Smooth muscle cell (in vitro differentiated cells): ENCODE measurements at regions not wholly inside any gene's neighbourhood (a gene's known extent, or its start where the extent isn't known, plus 50 kb on each side); places are given as distances from the start of the nearest gene placed in this dataset.

ENCODE experiments used
- DNase-seq: peaks from one replicate; lab custom pipeline; 2025; ENCODE audit not compliant: unreplicated experiment; lab: John Stamatoyannopoulos, UW
- H2AFZ ChIP-seq: fragments of 200-600 bp; sonication (generic); 2 replicates; pipeline ENCODE4 v1.6.0; 2016; ENCODE audit warnings: antibody characterized with exemption, low read depth, mild to moderate bottlenecking
- H3F3A ChIP-seq: fragments of 200-600 bp; sonication (generic); 2 replicates; pipeline ENCODE4 v1.6.0; 2017; ENCODE audit warnings: antibody characterized with exemption, low read depth
- H3K27ac ChIP-seq: fragments of 200-600 bp; sonication (generic); 2 replicates; pipeline ENCODE4 v1.5.1; 2016; ENCODE audit warnings: low read depth, mild to moderate bottlenecking
- H3K27me3 ChIP-seq: fragments of 200-600 bp; sonication (generic); 2 replicates; pipeline ENCODE4 v1.6.1; 2016; ENCODE audit warnings: low read depth, mild to moderate bottlenecking
- H3K36me3 ChIP-seq: fragments of 200-600 bp; sonication (generic); 2 replicates; pipeline ENCODE4 v1.5.1; 2016; ENCODE audit warnings: low read depth
- H3K4me1 ChIP-seq: fragments of 200-600 bp; sonication (generic); 2 replicates; pipeline ENCODE4 v1.5.1; 2016; ENCODE audit warnings: low read depth
- H3K4me2 ChIP-seq: fragments of 200-600 bp; sonication (generic); 2 replicates; pipeline ENCODE4 v1.6.0; 2016; ENCODE audit warnings: mild to moderate bottlenecking
- H3K4me3 ChIP-seq: fragments of 200-600 bp; sonication (generic); 2 replicates; pipeline ENCODE4 v1.5.1; 2016; ENCODE audit warnings: mild to moderate bottlenecking
- H3K79me2 ChIP-seq: fragments of 200-600 bp; sonication (generic); 2 replicates; pipeline ENCODE4 v1.6.0; 2016; ENCODE audit warnings: low read depth, mild to moderate bottlenecking
- H3K9ac ChIP-seq: fragments of 200-600 bp; sonication (generic); 2 replicates; pipeline ENCODE4 v1.6.0; 2016; ENCODE audit warnings: low read depth
- H3K9me3 ChIP-seq: fragments of 200-600 bp; sonication (generic); replicated peaks from 2 replicates; pipeline ENCODE4 v1.5.1; 2016; ENCODE audit warnings: low read depth
- H4K20me1 ChIP-seq: fragments of 200-600 bp; sonication (generic); 2 replicates; pipeline ENCODE4 v1.6.0; 2016; ENCODE audit warnings: low read depth
- WGBS: methylation state at CpG from one replicate; pipeline ENCODE4 v1.1.7; 2016; ENCODE audit warnings: low lambda C conversion rate; 5-methylcytosine and 5-hydroxymethylcytosine counted together
- TF ChIP-seq, protein P1 (sequence below): fragments of 200-600 bp; sonication (generic); IDR thresholded peaks from 2 replicates; pipeline ENCODE4 v1.5.1; 2017; ENCODE audit warnings: borderline replicate concordance, mild to moderate bottlenecking, antibody characterized with exemption; ENCODE audit not compliant: insufficient read depth, poor library complexity, severe bottlenecking

DNA sequence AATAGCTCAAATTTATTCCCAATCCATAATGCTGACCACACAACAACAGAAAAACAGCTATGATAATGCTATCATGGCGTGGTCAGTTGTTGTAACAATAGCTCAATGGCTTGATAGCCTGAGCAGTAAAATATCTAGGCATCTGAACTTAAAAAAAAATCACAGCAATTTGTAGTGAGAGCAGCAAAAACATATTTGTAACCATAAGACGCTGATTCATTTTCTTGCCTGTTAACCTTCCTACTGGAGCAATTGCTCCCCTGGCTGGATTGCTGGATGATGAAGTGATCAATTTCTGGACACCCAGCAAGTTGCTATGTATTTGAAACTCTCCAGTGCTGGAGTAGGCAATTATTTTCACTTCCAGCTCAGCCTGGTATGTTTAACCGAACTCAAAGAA, 115.1 kb downstream of the PCSK1 start:
- H3K79me2 ChIP-seq, result no peaks in the 10 kb centered on the region
- H3K4me3 ChIP-seq, result no peak overlapping the region
- H3K36me3 ChIP-seq, result no peaks in the 10 kb centered on the region
- no peaks in the 10 kb centered on the region for H3F3A ChIP-seq
- H3K4me2 ChIP-seq, result no peak overlapping the region
- DNase-seq, result no peak
- H3K27me3 ChIP-seq, result no peaks in the 10 kb centered on the region
- no peaks in the 10 kb centered on the region for H4K20me1 ChIP-seq
- H3K9ac ChIP-seq, result no peak overlapping the region
- H3K4me1 ChIP-seq, result no peaks in the 10 kb centered on the region
- H3K27ac ChIP-seq, result no peak overlapping the region
- no peaks in the 10 kb centered on the region for H3K9me3 ChIP-seq
- TF ChIP-seq, protein P1, sequence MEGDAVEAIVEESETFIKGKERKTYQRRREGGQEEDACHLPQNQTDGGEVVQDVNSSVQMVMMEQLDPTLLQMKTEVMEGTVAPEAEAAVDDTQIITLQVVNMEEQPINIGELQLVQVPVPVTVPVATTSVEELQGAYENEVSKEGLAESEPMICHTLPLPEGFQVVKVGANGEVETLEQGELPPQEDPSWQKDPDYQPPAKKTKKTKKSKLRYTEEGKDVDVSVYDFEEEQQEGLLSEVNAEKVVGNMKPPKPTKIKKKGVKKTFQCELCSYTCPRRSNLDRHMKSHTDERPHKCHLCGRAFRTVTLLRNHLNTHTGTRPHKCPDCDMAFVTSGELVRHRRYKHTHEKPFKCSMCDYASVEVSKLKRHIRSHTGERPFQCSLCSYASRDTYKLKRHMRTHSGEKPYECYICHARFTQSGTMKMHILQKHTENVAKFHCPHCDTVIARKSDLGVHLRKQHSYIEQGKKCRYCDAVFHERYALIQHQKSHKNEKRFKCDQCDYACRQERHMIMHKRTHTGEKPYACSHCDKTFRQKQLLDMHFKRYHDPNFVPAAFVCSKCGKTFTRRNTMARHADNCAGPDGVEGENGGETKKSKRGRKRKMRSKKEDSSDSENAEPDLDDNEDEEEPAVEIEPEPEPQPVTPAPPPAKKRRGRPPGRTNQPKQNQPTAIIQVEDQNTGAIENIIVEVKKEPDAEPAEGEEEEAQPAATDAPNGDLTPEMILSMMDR, result no peak
- 89% methylated on average over 3 of the region's 3 CpGs for WGBS
- no peak overlapping the region for H2AFZ ChIP-seq

DNA sequence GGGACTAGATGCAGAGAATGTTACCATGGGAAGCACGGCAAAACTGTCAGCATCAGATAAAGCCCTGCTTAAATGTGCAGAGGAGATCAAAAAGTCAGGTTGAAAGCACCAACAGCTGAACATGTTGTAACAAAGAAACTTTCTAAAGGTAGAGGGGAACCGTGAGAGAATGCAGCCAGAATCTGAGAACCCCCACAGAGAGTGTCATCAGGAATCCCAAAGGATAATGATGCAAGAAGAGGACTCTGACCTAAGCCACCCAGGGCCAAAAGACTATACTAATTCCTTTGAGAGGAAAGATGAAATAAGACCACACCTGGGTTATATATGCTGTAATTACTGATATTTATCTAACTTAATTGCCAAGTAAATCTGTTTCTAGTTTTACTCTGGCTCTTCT, 116.6 kb downstream of the PCSK1 start:
- Histone ChIP-seq H3K4me2 (no peak overlapping the region), H3K79me2 (no peaks in the 10 kb centered on the region)

DNA sequence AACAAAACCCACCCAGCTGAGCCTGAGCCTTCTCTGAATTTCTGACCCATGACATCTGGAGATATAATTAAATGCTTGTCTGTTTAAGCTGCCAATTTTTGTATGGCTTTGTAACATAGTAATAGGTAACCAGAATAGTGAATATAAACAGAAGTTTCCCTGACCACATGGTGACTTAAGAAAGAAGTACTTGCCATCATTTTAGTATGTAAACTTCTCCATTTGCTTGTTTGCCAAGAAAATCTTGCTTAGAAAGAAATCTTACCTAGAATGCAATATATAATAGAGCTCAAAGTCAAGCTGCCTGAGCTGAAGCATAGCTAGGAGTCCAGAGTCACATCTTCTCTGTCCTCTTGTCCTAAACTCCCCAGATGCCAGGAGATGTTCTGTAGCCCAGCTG, 117.0 kb downstream of the PCSK1 start:
- no peak overlapping the region for H3K27ac ChIP-seq
- no peaks in the 10 kb centered on the region for H3K36me3 ChIP-seq
- H4K20me1 ChIP-seq, result no peaks in the 10 kb centered on the region
- no peaks in the 10 kb centered on the region for H3F3A ChIP-seq
- H3K9me3 ChIP-seq, result no peaks in the 10 kb centered on the region
- H3K4me3 ChIP-seq, result no peak overlapping the region
- DNase-seq, result no peak
- H3K4me2 ChIP-seq, result no peak overlapping the region
- H2AFZ ChIP-seq, result no peak overlapping the region
- H3K4me1 ChIP-seq, result no peaks in the 10 kb centered on the region
- no peak overlapping the region for H3K9ac ChIP-seq
- no peaks in the 10 kb centered on the region for H3K27me3 ChIP-seq
- no peaks in the 10 kb centered on the region for H3K79me2 ChIP-seq
- TF ChIP-seq, protein P1, result no peak

More for the DNA sequence above, 116.6 kb downstream of the PCSK1 start:
- no peak overlapping the region for H3K27ac ChIP-seq
- no peaks in the 10 kb centered on the region for H3F3A ChIP-seq
- no peak overlapping the region for H3K4me3 ChIP-seq
- no peak overlapping the region for H2AFZ ChIP-seq
- H3K36me3 ChIP-seq, result no peaks in the 10 kb centered on the region
- H3K9ac ChIP-seq, result no peak overlapping the region
- H3K9me3 ChIP-seq, result no peaks in the 10 kb centered on the region
- no peaks in the 10 kb centered on the region for H4K20me1 ChIP-seq
- WGBS, result 57% methylated on average over 2 of the region's 2 CpGs
- no peaks in the 10 kb centered on the region for H3K4me1 ChIP-seq
- H3K27me3 ChIP-seq, result no peaks in the 10 kb centered on the region
- DNase-seq, result no peak
- TF ChIP-seq, protein P1, result no peak

DNA sequence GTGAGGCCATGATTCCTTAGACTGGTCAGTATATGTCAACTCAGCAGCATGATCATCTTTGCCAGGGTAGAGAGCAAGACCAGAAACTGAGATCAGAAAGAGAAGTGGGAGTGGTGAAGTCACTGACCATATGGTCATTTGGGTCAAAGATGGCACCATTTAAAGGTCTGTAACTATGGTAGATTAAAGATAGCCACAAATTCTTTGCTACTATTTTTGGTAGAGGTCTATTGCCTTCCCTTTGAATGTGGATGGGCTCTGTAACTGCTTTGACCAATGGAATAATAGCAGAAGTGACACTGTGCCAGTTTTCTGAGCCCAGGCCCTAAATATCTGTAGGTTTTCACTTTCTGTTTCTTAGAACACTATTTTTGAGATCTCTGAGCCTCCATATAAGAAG, 117.6 kb downstream of the PCSK1 start:
- H3K4me1 ChIP-seq, result no peaks in the 10 kb centered on the region
- no peaks in the 10 kb centered on the region for H3K79me2 ChIP-seq
- H3K4me2 ChIP-seq, result no peak overlapping the region
- no peaks in the 10 kb centered on the region for H4K20me1 ChIP-seq
- DNase-seq, result no peak
- TF ChIP-seq, protein P1, result no peak
- H3F3A ChIP-seq, result no peaks in the 10 kb centered on the region
- no peak overlapping the region for H3K4me3 ChIP-seq
- H3K9me3 ChIP-seq, result no peaks in the 10 kb centered on the region
- no peak overlapping the region for H3K9ac ChIP-seq
- H2AFZ ChIP-seq, result no peak overlapping the region
- H3K27me3 ChIP-seq, result no peaks in the 10 kb centered on the region
- no peaks in the 10 kb centered on the region for H3K36me3 ChIP-seq
- H3K27ac ChIP-seq, result no peak overlapping the region
